A549 (cell line): ENCODE measurements at regions not wholly inside any gene's neighbourhood (a gene's known extent, or its start where the extent isn't known, plus 50 kb on each side); places are given as distances from the start of the nearest gene placed in this dataset.

ENCODE experiments used
- ATAC-seq, 2 experiments: fragments of 200-7000 bp in 1 of 2; fragments of >200 bp in 1 of 2; cut with Nextera tagmentation in 1 of 2; cut with Tn5 transposase in 1 of 2; 3 replicates each; pipeline versions ENCODE4 v1.8.0 to v1.9.1; 2018 to 2020; ENCODE audit warnings: mild to moderate bottlenecking in 1 of 2, moderate library complexity in 1 of 2
- CTCF ChIA-PET: fragments of 300-600 bp; sonication (Branson Sonifier 250); formaldehyde crosslinking; extraction: SDS; loops from one replicate; lab custom pipeline; 2021; ENCODE audit warnings: antibody characterized with exemption, inconsistent platforms; lab: Yijun Ruan, JAX
- POLR2A ChIA-PET: fragments of 350-600 bp; formaldehyde crosslinking; extraction: SDS; loops from one replicate; lab custom pipeline; 2021; ENCODE audit warnings: antibody characterized with exemption, inconsistent platforms; lab: Yijun Ruan, JAX
- DNase-seq, 2 experiments: peaks; one replicate each; pipeline versions ENCODE4 v3.0.0 to v3.0.0-alpha.2; 2011 to 2016; ENCODE audit warnings: low read depth in 1 of 2, low spot score in 1 of 2
- FAIRE-seq: peaks from 2 replicates; lab custom pipeline; 2011; peaks lifted over from hg19 to GRCh38; lab: Jason Lieb, UNC
- H3K27ac ChIP-seq, 2 experiments: fragments of >200 bp; sonication (Bioruptor Twin); formaldehyde crosslinking; 3 replicates each; pipeline ENCODE4 v1.5.1; 2016 to 2017
- H3K4me1 ChIP-seq: fragments of >200 bp; sonication (Bioruptor Twin); formaldehyde crosslinking; 3 replicates; pipeline ENCODE4 v1.6.1; 2016
- H3K4me2 ChIP-seq: fragments of >200 bp; sonication (Bioruptor Twin); formaldehyde crosslinking; 3 replicates; pipeline ENCODE4 v1.6.1; 2016
- H3K4me3 ChIP-seq: fragments of >200 bp; sonication (Bioruptor Twin); formaldehyde crosslinking; 3 replicates; pipeline ENCODE4 v1.5.1; 2016
- H3K9me3 ChIP-seq: fragments of >200 bp; sonication (Bioruptor Twin); formaldehyde crosslinking; 3 replicates; pipeline ENCODE4 v1.6.1; 2016
- ATOH8 ChIP-seq: fragments of 250-450 bp; sonication (Bioruptor Pico); IDR thresholded peaks from 2 replicates; pipeline ENCODE4 v1.5.0; 2020; ENCODE audit warnings: low read depth, mild to moderate bottlenecking, moderate library complexity
- BCL3 ChIP-seq: fragments of >200 bp; sonication (Bioruptor Twin); formaldehyde crosslinking; IDR thresholded peaks from 3 replicates; pipeline ENCODE4 v1.6.1; 2016
- CBX8 ChIP-seq: fragments of 200-600 bp; sonication (generic); IDR thresholded peaks from 2 replicates; pipeline ENCODE4 v1.6.1; 2016
- CHD2 ChIP-seq: fragments of 150-350 bp; IDR thresholded peaks from 2 replicates; pipeline ENCODE4 v1.6.1; 2014; ENCODE audit warnings: low read length; ENCODE audit not compliant: partially characterized antibody
- CTCF ChIP-seq: fragments of >200 bp; sonication (Bioruptor Twin); formaldehyde crosslinking; IDR thresholded peaks from 3 replicates; pipeline ENCODE4 v1.5.1; 2016
- EHF ChIP-seq: fragments of 250-450 bp; sonication (Bioruptor Pico); IDR thresholded peaks from 2 replicates; pipeline ENCODE4 v1.5.0; 2020; ENCODE audit warnings: mild to moderate bottlenecking
- FOSB ChIP-seq: fragments of 250-450 bp; sonication (Bioruptor Pico); IDR thresholded peaks from 2 replicates; pipeline ENCODE4 v1.5.0; 2020; ENCODE audit warnings: mild to moderate bottlenecking, moderate library complexity
- FOSL2 ChIP-seq, 2 experiments: fragments of 450-650 bp in 1 of 2; fragments of >200 bp in 1 of 2; sonication (Bioruptor Twin) in 1 of 2; formaldehyde crosslinking; IDR thresholded peaks; 2 replicates each; pipeline versions ENCODE4 v1.5.0 to v1.6.1; 2016 to 2020; ENCODE audit warnings: mild to moderate bottlenecking in 1 of 2, moderate library complexity in 1 of 2
- FOXS1 ChIP-seq: fragments of 250-450 bp; sonication (Bioruptor Pico); IDR thresholded peaks from 2 replicates; pipeline ENCODE4 v1.5.0; 2020; ENCODE audit warnings: mild to moderate bottlenecking, moderate library complexity
- JUN ChIP-seq, 2 experiments: fragments of >200 bp; sonication (Bioruptor Twin); formaldehyde crosslinking; IDR thresholded peaks; 2 replicates in 1 of 2; 3 replicates in 1 of 2; pipeline ENCODE4 v1.6.1; 2016 to 2017
- JUNB ChIP-seq: fragments of >200 bp; sonication (Bioruptor Twin); formaldehyde crosslinking; IDR thresholded peaks from 2 replicates; pipeline ENCODE4 v1.6.1; 2016
- KDM1A ChIP-seq: fragments of 200-600 bp; sonication (generic); IDR thresholded peaks from 2 replicates; pipeline ENCODE4 v1.6.1; 2016; ENCODE audit warnings: low read depth, mild to moderate bottlenecking
- MAFK ChIP-seq: fragments of 450-650 bp; IDR thresholded peaks from 2 replicates; pipeline ENCODE4 v1.6.1; 2014; ENCODE audit not compliant: partially characterized antibody
- MAX ChIP-seq: IDR thresholded peaks from 2 replicates; pipeline ENCODE4 v1.6.1; 2012
- PBX3 ChIP-seq: IDR thresholded peaks from 2 replicates; pipeline ENCODE4 v1.6.1; 2012
- PHF8 ChIP-seq: fragments of 200-600 bp; sonication (generic); IDR thresholded peaks from 2 replicates; pipeline ENCODE4 v1.6.1; 2016; ENCODE audit warnings: low read depth, mild to moderate bottlenecking, antibody characterized with exemption, moderate library complexity, borderline replicate concordance
- RARB ChIP-seq: fragments of 250-450 bp; sonication (Bioruptor Pico); IDR thresholded peaks from 2 replicates; pipeline ENCODE4 v1.8.0; 2021; ENCODE audit warnings: mild to moderate bottlenecking, moderate library complexity
- RNF2 ChIP-seq: fragments of 200-600 bp; sonication (generic); IDR thresholded peaks from 2 replicates; pipeline ENCODE4 v1.6.1; 2016; ENCODE audit warnings: low read depth, mild to moderate bottlenecking, antibody characterized with exemption, moderate library complexity, borderline replicate concordance
- TP53 ChIP-seq: fragments of 250-450 bp; sonication (Bioruptor Pico); IDR thresholded peaks from 2 replicates; pipeline ENCODE4 v1.5.0; 2021; ENCODE audit warnings: mild to moderate bottlenecking, moderate library complexity
- ZFP36 ChIP-seq: fragments of 450-650 bp; IDR thresholded peaks from 2 replicates; pipeline ENCODE4 v1.6.1; 2014; ENCODE audit warnings: borderline replicate concordance; ENCODE audit not compliant: partially characterized antibody
- WGBS: methylation state at CpG from one replicate; pipeline ENCODE4 v1.1.6; 2017; ENCODE audit errors: missing lambda C conversion rate; 5-methylcytosine and 5-hydroxymethylcytosine counted together

GRCh38 chr22:48825802-48826520 lies 1001.7 kb downstream of the BRD1 start:
- 53% methylated on average over 23 of the region's 25 CpGs for WGBS
- ATAC-seq = no peak
- H3K4me3 ChIP-seq = no peak overlapping the region
- ChIA-PET POLR2A (no interaction called here), CTCF (no interaction called here)
- no peak for DNase-seq
- H3K27ac ChIP-seq = no peak overlapping the region
- no peaks in the 10 kb centered on the region for H3K4me1 ChIP-seq
- no peak for FAIRE-seq
- TF ChIP-seq CHD2 (no peak), PBX3 (no peak), JUN (IDR thresholded peaks at IDR 0.05) (no peak), CTCF (no peak), MAX (no peak), ATOH8 (CRISPR knock-in tag) (no peak), BCL3 (no peak), FOSB (CRISPR knock-in tag) (no peak), JUNB (no peak), RNF2 (no peak), MAFK (no peak), KDM1A (no peak), CBX8 (no peak), PHF8 (no peak), TP53 (CRISPR knock-in tag) (no peak), FOSL2 (IDR thresholded peaks at IDR 0.05) (no peak), FOSL2 (CRISPR knock-in tag; IDR thresholded peaks at IDR 0.05) (no peak), FOXS1 (no peak), RARB (no peak), EHF (CRISPR knock-in tag) (no peak)
- no peaks in the 10 kb centered on the region for H3K9me3 ChIP-seq
- H3K4me2 ChIP-seq = no peak overlapping the region

- Histone ChIP-seq H3K27ac (no peak overlapping the region), H3K4me3 (no peak overlapping the region), H3K4me2 (no peak overlapping the region), H3K9me3 (no peaks in the 10 kb centered on the region), H3K4me1 (no peaks in the 10 kb centered on the region)
- FAIRE-seq = no peak
- no peak for ATAC-seq
- DNase-seq = no peak
- TF ChIP-seq ZFP36 (peak; percentile 48), FOXS1 (no peak)
- WGBS = 45% methylated on average over 21 of the region's 23 CpGs
- ChIA-PET POLR2A (no interaction called here), CTCF (no interaction called here)
Measured at GRCh38 chr22:48824712-48825651, 1002.7 kb downstream of the BRD1 start.
